Stimulated activated CD8-positive, alpha-beta memory T cell treated with anti-CD3 and anti-CD28 coated beads, Interleukin-7, amount 100 ng/mL, for 1 hour (primary cell): ENCODE measurements at regions not wholly inside any gene's neighbourhood (a gene's known extent, or its start where the extent isn't known, plus 50 kb on each side); places are given as distances from the start of the nearest gene placed in this dataset.

ENCODE experiments used
- DNase-seq, 2 donors: peaks; one replicate each; pipeline ENCODE4 v3.0.0-alpha.2; 2020; ENCODE audit warnings: low read depth in 2 of 2

DNA sequence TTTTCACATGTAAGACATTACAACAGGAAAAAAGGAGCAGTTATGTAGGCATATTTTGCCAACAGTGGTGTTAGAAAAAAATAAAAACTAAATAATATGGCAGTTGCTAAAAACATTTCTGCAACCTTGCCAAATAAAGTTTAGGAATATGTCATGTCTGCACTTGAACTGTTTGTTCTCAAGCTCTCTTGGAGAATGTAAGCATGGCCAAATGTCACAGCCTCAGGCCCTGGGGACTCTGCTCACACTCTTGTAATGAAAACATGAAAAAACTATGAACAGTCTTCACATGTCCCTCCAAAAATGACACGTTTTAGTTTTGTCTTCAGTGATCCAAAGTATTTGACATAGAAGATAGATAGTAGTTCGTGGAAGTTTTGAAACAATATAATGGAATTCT, 753.3 kb downstream of the LTN1 start:
- no peak for DNase-seq

DNA sequence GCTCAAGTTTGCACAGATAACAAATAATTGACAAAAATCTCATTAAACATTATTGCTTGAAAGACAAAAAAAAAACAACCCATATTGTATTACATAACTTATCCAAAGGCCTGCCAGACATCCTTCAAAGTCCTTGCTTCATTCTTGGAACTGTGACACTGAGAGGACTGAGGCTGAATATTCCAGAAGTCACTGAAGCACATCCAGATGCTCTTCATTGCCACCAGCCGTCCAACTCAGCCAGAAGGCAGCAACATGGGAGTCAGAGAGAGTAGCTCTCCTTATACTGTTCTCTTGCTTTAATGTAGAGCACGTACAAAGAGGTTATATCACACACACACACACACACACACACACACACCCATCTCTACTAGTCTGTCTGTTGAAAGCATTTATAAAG, 755.0 kb downstream of the LTN1 start:
- DNase-seq: no peak

DNA sequence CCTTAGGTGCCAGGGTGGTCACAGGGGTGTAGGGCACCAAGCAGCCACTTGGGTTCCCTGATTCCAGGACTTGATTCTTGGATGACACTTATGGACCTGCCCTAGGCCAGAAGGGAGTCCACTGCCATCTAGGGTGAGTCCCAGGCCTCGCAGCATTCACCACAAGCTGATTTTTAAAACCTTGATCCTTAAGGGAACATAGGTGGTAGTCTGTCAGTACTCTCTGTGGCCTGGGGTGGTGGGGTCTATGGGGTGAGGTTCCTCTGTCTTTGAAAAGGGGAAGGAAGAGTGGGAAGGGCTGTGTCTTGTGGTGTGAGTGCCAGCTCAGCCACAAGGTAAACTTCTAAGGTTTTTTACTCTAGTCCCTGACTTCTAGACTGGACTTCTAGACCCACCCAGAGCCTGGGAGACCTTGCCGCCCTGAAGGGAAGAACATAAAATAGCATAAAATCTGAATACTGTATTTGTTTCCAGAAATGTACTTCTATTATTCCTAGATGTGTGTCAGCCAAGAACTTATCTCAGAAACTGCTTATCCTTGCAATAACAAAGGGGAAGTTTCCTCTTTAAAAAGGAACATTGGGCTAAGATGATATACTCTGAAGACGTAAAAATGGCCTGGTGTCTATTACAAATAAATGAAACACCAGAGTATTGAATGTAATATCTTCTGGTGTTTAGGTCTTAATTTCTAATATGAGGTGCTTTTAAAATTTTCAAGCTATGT, 757.3 kb downstream of the LTN1 start:
- no peak for DNase-seq

DNA sequence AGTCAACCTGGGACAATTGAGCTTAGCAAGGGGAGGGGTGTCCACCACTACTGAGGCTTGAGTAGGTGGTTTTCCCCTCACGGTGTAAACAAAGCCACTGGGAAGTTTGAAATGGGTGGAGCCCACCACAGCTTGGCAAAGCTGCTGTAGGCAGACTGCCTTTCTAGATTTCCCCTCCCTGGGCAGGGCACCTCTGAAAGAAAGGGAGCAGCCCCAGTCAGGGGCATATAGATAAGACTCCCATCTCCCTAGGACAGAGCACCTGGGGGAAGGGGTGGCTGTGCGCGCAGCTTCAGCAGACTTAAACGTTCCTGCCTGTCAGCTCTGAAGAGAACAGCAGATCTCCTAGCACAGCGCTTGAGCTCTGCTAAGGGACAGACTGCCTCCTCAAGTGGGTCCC, 758.4 kb downstream of the LTN1 start:
- no peak for DNase-seq

DNA sequence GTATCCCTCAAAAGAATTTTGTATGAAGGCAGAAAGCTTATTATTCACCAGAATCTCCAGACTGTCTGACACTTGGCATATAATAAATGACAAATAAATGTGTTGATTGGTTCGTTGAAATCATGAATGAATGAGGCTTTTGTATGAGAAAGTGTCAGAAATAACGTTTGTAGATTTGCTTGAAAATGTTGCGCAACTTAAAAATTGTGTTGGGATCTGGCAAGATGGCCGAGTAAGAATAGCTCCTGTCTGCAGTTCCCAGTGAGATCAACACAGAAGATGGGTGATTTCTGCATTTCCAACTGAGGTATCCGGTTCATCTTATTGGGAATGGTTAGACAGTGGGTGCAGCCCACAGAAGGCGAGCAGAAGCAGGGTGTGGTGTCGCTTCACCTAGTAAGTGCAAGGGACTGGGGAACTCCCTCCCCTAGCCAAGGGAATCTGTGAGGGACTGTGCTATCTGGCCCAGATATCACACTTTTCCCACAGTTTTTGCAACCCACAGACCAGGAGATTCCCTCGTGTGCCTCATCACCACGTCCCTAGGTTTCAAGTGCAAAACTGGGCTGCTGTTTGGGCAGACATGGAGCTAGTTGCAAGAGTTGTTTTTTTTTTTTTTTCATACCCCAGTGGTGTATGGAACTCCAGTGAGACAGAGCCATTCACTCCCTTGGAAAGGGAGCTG, 759.0 kb downstream of the LTN1 start:
- no peak for DNase-seq

DNA sequence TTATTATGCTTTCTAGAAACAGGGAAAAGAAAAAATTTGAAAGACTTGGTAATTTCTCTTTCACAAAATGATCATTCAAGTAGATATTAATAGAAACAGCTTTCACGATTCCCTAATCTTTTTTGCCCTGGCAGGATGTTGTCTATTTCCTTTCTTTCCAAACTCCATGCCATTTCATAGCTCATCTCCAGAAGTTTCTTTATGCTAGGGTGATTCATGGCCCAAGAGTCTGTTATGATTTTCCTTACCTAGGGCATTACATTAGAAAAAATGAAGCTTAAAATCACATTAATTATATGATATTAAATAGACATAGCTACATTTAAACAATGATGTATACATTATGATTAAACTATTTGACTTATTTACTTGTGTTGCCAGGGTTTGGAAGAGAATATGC, 762.1 kb downstream of the LTN1 start:
- no peak for DNase-seq

DNA sequence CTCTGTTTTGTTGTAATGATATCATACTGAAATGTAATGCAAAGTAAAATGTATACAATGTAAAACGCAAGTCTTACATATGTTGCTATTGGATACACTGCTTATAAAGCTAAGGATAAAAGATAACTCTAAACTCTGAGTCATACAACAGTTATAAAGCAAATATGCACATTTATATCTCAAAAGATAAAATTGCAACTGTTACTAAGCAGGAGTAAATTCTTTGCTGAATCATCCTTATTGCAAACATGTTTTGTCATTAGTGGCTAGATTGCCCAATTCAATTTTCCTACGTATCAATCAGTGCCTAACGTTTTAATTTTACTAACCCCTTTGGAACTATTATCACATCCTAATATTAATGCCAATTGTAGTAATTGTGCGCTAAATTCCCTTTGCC, 762.9 kb downstream of the LTN1 start:
- no peak for DNase-seq

DNA sequence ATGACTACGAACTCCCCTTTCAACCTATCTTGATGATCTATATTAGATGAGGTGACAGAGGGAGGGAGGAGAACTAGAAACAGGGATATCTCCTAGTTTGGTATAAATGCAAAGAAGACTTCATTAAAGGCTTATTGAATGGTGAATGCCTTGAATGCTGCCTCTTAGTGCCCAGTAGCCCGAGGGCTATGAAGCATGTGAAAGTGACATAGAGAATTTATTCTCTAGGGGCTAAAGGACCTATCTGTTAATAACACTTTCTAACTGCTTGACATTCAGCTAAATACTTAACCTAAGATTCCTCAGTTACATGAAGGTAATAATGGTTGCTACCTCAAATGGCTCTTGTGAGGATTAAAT, 764.1 kb downstream of the LTN1 start:
- no peak for DNase-seq

DNA sequence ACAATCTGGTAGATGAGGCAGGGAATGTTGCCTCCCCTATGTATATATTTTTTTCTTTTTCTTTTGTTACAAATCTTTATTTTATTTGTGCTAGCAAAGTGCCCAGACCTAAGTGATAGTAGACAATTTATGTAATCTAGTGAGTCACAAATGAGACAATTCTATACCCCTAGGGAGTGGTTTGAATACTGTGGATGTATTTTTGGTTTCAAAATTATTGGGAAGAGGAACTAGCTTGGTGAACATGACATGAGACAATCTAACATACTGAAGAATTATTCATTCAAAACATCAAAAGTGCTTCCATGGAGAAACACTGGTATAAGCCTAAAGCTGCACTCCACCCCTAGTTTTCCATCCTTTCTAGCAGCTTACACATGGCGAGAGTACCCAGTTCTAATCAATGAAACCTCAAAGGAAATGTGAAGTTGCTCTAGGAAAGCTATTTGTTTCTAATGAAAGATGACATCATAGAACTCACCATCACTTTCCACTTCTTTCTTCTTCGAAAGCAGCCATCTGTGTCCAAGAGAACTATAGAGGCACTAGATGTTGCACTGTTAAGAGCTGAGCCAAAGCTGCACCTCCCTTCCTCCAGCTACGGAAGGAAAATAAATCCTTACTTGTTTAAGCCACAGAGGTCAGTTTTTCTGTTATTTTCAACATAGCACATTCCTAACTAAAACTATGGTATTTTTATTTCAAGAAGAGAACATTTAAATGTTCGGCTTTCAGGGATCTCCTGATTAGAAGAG, 764.6 kb downstream of the LTN1 start:
- no peak for DNase-seq

DNA sequence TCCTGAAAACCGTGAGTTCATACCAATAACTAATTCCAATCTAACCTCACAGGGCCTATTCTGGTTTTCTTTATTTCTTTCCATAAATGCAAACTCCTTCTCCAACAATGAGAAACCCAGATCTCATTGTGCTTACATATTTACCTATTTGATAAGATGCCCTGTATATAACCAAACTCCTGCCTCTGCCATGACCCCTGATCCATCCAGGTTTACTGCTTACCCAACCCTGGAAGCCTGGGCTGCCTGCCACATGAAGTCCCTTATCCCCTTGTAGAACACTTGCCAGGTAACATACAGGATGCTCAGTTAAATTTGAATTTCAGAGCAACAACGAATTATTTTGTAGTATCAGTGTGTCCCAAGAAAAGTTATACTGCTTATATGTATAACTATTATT, 766.1 kb downstream of the LTN1 start:
- DNase-seq: no peak

DNA sequence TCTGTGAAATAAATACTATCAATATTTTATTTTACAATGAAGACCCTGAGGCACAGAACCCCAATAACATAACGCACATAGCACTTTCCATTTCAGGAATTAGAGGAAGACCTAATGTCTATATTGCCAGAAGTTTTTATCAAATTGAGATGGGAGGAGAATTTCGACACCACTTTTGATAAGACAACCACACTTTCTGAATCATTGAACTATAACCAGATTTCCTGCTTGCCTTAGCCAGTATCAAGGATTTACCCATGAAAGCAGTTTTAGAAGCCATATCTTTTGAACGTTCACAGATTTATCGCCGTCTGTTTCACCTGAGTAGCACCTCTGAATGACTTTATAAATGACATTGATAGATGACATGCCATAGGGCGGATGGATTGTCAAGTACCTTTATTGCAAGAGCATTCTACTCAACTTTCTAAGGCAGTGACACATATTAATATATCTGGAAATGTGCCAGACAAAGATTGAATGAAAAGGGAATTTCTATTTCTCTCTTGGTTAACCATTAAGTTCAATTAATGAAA, 768.4 kb downstream of the LTN1 start:
- DNase-seq: no peak

DNA sequence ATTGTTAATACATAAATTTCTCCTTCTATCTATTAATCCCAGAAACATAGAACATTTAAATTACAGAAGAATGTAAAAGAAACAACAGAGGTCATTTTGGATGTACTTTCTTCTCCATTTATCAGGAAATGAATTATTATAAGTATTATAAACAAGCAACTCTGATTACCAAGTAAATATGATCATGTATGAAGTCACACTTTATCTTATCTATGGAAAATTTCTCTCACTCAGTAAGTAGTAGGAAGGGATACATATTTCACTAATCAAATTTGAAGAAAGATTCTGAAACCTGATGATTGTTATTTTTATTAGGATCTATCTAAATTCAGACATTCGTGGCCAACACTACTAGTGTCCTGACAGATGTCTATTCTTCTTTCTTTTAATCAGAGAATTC, 770.7 kb downstream of the LTN1 start:
- no peak for DNase-seq

DNA sequence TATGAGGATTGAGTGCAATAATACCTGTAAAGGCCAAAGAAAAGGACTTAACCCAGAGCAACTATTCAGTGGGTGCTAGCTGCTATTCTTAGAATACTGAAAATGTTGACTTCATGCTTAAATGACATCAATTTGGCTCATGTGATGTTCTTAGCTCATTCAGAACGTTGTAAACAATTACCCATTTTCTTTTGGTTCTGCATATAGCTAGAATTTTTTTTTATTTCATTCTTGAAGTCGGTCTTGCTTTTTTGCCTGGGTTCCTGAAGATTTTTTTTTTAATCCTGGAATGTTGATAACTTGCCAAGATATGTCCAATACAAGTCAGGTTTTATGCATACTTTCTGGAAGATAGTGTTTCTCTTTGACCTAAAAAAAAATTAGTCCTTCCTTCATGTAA, 772.0 kb downstream of the LTN1 start:
- no peak for DNase-seq

DNA sequence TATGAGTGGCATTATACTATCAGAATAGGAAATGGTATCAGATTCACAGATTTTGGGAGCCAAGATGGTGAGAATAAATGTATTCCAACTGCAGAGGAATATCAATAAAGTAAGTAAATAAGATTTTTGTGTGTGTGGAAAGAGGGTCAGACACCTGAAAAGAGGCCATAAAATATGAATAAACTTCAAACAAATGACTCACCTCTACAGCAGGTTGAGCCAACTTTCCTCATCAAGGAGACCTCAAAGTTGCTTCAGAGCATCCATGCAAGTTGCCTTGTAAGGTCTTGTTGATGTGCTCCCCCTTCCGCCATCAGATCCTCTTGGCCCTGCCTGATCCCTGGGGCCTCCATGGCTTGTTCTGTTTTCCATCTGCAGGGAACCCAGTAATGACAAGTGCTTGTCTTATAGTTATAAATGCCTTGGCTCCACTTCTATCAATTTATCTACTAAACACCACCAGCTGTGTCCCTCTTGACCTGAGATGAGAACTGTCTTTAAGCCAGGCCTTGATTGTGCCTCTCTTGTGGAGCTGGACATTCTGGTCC, 775.6 kb downstream of the LTN1 start:
- DNase-seq: no peak

DNA sequence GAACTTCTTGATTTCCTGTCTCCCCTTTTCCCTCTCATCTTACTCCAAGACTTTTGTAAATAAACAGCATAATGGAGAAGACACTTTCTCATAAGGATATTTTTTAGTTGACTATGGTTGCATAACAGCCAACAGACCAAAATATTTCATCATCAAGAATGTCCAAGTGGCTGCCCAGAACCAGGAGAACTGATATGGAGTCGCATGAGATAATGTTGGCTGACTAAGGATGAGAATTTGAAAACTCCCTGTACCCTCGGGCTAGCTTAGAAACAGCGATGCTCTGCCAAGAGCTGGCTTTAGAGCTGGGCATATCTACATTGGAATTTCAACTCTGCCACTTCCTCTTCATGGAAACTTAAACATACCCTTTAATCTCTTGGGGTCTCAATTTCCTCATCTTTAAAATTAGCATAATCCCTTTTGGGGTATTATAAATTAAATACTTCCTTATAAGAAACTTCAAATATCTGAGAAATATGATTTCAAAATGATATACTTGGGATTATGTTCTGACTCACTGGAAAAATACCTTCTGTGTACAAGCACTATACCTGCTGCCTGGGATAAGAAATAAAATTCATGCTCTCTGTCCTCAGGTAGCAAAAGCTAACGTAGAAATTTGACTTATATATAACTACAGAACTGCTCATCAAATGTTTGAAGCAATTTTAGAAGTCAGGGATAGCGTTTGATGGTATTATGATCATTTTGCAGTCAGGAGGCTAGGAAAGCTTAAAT, 777.3 kb downstream of the LTN1 start:
- no peak for DNase-seq

DNA sequence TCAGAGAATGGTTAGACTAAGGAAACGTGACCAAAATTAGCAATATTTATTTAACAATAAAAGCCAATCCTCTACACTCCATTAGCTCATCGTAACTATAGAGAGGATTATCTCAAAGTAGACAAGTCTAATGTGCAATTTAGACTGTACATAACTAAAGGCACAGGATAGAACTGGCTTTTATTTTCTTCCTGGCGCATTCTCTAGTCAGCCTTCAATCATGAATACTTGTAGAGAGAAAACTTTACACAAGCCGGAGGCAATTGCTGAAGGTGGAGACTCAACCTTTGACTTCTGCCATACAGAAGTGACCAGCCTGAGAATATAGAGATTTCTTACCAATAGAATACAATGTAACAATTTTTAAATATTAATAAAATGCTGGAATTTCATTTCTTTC, 777.9 kb downstream of the LTN1 start:
- DNase-seq: no peak

DNA sequence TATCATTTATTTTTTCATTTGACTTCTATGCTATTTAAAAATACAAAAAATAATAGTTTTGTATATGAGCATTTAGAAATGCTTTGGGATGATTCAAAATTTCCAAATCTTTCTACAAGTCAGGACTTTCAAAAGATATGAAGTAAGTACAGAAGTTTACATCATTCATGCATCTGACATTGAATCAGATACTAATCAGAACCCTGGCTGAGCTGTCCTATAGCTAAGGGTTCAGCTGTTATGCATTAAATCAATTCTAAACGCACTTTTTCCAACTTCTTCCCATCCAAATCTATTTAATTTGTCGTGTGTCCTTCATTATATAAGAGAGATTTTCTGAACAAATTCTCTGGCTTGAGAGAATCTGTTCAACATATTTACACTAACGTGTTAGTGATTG, 779.4 kb downstream of the LTN1 start:
- DNase-seq: no peak

DNA sequence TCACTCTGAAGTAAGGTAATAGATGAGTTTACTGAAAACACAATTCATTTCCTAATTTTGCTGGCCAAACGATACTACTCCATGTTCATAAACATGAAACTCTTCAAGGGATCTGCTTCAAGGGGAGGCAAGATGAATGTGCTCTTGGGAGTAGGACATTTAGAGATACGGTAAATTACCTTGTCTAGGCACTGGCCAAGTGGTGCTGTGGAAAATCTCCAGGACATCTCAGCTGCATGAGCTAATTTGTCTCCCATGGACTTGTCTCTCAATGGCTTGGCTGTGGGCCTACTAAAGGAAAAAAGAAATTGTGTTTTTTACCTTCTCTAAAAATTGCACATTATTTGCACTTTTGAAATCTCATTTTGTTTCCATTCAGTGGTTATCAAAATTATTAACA, 780.6 kb downstream of the LTN1 start:
- no peak for DNase-seq

DNA sequence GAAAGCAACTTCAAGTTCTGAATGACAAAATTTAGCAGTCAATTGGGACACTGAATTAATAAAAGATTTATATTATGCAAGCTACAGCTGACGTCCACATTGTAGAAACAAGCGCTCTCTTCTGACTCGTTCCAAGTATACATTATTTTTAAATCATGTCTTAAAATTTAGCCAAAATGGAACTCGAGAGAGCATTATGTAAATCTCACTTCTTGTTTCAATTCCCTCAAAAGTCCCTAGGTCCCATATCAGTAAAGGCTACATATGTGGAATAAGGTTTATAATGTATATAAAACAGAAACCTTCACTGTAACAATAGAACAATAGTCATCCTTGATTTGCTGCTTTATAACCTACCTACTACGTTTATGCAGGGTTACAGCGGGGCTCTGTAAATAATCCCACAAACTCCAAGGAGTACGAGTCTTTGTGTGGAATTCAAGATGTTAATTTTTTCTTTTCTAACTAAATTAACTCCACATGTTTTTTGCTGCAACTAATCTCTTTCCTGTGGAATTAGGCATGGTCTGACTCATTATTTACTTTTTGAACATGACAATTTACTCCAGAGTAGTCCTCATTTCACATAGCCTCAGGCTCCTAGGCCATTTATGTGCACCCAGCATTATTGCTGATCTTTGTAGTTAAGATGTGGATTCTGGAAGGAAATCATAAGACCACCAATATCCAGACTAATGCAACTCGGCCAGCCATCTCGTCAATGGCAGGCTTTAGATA, 785.1 kb downstream of the LTN1 start:
- no peak for DNase-seq

DNA sequence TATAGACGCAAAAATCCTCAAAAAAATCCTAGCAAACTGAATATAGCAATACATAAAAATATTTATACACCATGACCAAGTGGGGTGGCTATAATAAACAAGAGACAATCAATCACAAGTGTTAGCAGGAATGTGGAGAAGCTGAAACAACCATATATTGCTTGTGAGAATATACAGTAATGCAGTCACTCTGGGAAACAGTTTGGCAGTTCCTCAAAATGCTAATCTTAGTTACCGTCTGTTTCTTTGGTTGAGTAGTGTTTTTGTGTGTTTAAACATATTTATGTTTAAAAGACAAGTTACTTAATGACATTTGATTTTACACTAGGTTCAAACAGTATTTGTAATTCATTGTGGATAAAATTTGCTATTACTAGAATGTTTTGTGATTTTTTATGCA, 792.0 kb downstream of the LTN1 start:
- DNase-seq: no peak

DNA sequence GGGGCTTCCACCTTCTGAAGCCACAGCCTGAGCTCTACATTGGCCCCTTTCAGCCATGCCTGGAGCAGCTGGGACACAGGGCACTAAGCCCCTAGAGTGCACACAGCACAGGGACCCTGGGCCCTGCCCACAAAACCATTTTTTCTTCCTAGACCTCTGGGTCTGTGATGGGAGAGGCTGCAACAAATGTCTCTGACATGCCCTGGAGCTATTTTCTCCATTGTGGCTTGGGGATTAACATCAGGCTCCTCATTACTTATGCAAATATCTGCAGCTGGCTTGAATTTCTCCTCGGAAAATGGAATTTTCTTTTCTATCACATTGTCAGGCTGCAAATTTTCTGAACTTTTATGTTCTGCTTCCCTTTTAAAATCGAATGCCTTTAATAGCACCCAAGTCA, 795.7 kb downstream of the LTN1 start:
- no peak for DNase-seq
